Activated CD8-positive, alpha-beta memory T cell treated with anti-CD3 and anti-CD28 coated beads, Interleukin-2, amount 50 U/mL, for 24 hours (primary cell): ENCODE measurements at regions not wholly inside any gene's neighbourhood (a gene's known extent, or its start where the extent isn't known, plus 50 kb on each side); places are given as distances from the start of the nearest gene placed in this dataset.
"Not testable (repeated sequence)": the region's sequence is repeated elsewhere in the genome, so short reads cannot be mapped to it uniquely, and the experiment has no call there.

Source experiments
- DNase-seq: peaks from one replicate; pipeline ENCODE4 v3.0.0-alpha.2; 2020; ENCODE audit errors: extremely low read depth

GRCh38 chr1:25131794-25132193, 100.5 kb downstream of the SYF2 start:
- DNase-seq, result no peak

DNA sequence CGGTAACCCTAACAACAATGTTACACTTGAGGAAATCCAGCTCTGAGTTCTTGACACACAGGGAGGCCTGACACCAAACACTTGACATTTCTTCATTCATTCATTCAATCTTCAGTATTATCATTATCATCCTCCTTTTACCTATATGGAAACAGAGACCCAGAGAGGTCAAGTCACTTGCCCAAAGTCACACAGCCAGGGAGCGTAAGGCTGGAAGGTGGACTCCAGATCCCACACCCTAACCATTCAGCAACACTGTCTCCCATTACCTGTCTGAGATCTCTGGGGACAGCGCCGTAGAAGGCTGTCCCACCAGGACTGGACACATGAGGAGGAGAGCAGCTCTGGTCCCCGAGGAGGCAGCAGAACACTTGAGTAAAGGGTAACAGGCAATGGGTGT, 101.4 kb downstream of the SYF2 start:
- no peak for DNase-seq

DNA sequence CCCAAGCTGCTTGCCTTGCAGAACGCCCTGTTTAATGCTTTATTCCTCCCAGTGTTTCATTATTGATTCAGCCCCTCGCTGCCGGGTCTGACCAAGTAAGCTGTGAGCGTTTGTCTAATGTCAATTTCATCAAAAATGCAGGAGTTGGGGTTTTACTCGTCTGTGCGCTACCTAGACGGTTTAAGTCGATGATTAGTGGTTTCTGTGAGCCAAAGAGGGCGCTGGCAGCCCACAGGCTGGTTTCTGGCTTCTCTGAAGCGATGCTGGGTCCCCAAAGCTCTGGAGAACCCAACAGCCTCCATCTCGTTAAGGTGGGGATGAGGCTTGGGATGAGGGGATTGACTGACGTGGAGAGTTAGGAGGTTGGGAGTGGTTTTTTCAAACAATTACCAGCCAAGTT, 102.9 kb downstream of the SYF2 start:
- no peak for DNase-seq

DNA sequence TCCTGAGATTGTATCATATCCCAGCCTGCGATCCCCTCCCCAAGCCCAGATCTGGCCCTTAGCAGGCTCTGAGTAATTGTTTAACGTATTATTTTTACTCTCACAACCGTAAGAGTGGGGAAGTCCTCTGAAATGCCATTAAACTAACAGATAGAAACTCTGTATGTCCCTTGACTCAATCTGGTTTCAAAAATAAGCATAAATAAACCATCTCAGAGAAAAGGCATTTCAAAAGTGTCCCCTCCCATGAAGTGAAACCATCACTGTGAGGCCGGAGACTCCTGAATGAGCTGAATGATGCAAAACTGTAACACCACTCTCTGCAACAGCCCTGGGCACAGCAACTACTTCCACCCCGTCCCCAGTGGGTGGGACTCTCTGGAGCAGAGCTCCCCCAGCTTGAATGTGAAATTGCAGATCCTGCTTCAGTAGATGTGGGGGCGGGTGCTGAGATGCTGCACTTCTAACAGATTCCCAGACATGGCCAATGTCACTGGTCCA, 104.1 kb downstream of the SYF2 start:
- DNase-seq, result no peak

DNA sequence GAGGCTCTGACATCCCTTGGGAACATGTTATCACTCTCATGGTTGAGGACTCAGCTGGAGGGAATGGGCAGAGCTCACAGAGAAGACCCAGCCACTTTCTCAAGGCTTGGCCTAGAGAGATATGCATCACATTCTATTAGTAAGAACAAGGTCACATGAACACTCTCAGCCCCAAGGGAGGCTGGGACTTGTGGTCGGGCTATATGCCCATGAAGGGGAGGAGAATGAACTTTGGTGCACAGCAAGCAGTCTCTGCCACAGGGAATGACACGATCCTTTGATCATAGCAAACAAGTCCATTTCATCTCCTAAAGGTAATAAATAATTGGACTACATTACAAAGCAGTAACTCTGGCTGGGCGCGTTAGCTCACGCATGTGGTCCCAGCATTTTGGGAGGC, 105.7 kb downstream of the SYF2 start:
- no peak for DNase-seq

- DNase-seq, result no peak
Measured at GRCh38 chr1:25123551-25123950, 108.8 kb downstream of the SYF2 start.

DNA sequence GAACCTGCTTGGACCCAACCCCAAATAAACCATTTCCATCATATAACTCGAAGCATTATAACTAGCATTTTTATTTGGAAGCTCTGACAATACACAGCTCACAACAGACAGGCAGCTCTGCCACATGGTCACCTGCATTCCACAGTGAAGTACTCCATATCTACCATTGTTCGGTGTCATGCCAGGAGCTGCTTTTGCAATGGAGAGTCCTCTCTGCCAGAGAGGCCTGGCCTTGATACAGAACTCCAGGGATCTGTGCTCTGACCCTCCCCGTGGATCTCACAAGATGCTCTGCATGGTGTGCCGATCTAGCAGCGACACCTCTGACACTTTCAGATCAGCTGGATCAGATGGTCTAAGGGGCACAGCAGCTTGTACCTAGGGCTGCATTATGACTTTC, 109.6 kb downstream of the SYF2 start:
- DNase-seq, result no peak

DNA sequence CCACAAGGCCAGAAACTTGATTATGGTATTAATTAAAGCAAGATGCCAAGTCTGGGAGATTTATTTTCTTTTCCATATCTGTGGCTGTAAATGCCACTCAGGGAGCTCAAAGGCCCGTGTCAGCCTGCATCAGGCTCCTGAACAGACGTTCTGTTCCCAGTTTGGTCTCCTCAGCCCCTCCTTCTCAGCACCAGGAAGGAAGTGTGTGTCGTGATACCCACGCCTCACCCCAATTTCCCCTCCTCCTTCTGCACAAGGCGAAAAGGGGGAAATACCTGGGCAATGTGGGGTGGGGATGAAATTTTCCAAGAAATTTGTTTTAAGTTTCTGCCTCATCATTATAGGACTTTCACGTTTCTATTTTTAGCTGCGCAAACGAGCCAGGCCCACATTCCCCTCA, 112.0 kb downstream of the SYF2 start:
- DNase-seq, result no peak

GRCh38 chr1:25118546-25118945, 113.8 kb downstream of the SYF2 start:
- no peak for DNase-seq

DNA sequence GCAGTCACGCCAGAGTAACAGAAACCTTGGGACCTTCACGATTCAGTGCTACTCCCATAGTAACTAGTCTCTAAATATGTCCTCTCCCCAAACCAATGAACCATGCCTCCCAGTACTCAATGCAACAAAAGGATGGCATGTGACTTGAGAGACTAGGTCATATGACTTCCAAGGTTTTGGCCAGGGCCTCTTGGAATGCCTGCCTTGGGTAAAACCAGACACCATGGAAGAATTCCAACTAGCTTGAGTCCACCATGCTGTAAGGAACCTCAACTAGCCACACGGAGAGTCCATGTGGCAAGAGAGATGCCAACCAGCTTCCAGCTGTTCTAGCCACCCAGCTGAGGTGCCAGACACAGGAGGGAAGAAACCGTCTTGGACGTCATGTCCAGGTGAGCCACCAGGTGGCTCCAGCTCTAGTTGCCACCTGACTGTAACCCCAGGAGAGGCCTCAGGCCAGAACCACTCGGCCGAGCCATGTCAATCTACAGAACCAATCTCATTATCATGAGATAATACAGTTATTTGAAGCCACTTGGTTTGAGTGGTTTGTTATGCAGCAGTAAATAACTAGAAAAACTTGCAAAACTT, 115.0 kb downstream of the SYF2 start:
- no peak for DNase-seq

DNA sequence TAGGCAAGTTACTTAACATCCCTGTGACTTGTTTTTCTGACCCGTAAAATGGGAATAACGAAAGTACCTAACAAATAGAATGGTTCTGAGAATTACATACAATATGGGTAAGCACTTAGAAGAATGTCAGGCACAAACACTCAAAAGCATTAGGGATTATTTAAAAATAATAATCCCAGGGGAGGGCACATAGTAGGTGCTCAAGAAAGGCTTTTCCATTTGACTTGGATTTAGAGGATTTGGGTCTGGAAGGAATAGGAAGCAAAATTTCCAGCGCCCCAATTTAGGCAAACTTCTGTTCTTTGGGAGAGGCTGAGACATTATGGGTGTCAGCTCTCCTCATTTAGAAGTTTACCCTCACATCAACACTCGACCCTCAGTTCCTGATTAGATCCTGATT, 115.5 kb downstream of the SYF2 start:
- no peak for DNase-seq

GRCh38 chr1:25116117-25116516, 116.2 kb downstream of the SYF2 start:
- DNase-seq, result not testable (repeated sequence)

GRCh38 chr1:25113731-25114130, 118.6 kb downstream of the SYF2 start:
- DNase-seq, result no peak

GRCh38 chr1:25113086-25113485, 119.2 kb downstream of the SYF2 start:
- DNase-seq, result no peak

- DNase-seq, result no peak
Measured at GRCh38 chr1:25112400-25112799, 119.9 kb downstream of the SYF2 start.

GRCh38 chr1:25111706-25112105, 120.6 kb downstream of the SYF2 start:
- DNase-seq, result no peak

DNA sequence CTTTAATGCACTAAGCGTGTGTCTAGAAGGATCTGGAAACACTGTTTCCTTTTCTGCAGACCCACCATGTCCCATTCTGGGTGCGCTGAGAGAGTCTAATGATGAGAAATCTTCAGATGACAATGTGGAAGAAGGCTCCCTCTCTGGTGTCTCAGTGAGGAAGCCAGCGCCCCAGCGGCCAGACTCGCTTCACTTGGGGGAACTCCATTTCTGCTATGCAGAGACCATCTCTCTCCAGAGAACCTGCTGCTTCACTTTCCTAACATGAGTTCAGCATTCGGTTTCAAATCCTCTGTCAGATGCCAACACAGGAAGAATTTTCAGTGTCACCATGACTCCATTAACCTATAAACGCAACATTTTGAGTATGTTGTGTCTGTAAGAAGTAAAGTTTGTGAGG, 121.8 kb downstream of the SYF2 start:
- DNase-seq, result no peak

DNA sequence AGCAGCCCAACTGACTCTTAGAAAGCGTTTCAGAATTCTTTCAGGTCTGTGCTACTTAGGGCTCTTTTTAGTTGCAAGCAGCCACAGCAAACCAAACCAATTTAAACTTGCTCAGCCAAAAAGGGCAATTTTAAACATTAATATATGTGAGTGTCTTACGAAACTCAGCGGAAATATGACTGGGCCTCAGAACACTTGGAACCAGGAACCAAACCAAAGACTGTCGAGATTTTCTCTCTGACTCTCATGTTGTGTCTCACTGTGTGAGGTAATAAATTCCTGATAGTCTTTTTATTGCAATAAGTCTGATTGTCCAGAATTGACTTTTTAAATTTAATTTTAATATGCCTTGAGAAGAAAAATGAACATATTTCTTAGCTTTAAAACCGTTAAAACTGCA, 122.3 kb downstream of the SYF2 start:
- DNase-seq, result no peak

DNA sequence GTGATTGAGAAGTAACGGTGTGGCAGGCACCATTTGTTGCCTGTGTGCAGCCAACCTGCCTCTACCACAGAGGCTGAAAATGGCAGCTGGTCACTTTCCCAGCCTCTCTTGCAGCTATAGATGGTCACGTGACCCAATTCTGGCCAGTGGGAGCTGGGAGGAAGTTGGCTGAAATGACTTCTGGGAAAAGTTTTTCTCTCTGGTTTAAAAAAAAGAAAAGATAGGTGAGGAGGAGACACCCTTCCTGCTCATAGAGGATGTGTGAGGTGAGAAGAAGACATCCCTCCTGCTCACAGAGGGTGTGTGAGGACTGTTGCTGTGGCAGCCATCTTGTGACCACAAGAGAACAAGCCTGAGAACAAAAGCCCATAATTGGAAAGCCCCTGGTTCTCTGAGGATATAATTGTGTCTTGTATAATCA, 122.8 kb downstream of the SYF2 start:
- no peak for DNase-seq

- DNase-seq, result no peak
Measured at GRCh38 chr1:25107643-25108010, 124.7 kb downstream of the SYF2 start.

DNA sequence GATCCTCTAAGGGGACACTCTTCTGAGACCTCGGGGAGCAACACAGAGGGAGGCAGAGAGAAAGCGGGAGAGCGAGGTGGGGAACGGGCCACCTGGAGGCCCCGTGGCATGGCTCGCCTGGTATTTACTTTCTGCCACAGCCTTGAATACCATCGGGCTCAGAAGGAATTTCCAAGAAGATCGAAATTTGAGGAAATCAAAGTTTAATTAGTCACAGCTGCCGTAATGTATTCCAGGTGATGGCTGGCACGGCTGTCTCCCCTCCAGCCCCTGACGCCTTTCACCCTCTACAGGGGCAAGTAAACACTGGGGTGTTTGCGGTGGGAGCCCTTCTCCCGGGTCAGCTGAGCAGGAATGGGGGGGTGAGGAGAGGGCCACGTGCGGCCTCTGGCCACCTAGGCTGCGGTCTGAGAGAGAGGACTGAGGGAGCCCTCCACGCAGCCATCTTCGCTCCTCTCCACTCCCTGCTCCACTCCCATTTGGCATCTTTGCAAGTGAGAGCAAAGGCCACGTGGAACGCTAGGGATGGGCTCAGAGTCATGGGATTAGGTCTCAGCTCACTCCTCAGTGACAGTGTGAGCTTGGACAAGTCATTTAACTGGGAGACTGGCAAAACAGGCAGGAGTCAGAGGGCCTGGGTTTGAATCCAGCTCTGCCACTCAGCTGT, 125.2 kb downstream of the SYF2 start:
- DNase-seq, result no peak

- no peak for DNase-seq
Measured at GRCh38 chr1:25106352-25106751, 126.0 kb downstream of the SYF2 start.

DNA sequence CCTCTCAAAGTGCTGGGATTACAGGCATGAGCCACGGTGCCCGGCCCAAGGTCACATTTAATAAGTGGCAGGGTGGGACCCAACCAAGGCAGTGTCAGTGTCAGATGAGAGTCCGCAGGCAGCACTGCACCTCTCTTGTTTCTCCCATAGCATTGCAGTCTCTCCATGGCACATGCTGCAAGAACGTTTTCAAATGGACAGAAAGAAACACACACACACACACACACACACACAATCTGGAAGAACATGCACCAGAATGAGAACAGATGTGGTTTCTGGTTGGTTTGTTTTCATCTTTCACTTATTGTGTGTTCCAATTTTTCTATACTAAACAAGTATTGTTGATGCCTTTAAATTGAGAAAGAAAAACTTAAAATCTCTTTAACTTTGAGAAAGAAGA, 126.5 kb downstream of the SYF2 start:
- DNase-seq, result no peak
